ENCODE measurements at regions not wholly inside any gene's neighbourhood (a gene's known extent, or its start where the extent isn't known, plus 50 kb on each side); places are given as distances from the start of the nearest gene placed in this dataset.
"Not testable (repeated sequence)": the region's sequence is repeated elsewhere in the genome, so short reads cannot be mapped to it uniquely, and the experiment has no call there.

DNA sequence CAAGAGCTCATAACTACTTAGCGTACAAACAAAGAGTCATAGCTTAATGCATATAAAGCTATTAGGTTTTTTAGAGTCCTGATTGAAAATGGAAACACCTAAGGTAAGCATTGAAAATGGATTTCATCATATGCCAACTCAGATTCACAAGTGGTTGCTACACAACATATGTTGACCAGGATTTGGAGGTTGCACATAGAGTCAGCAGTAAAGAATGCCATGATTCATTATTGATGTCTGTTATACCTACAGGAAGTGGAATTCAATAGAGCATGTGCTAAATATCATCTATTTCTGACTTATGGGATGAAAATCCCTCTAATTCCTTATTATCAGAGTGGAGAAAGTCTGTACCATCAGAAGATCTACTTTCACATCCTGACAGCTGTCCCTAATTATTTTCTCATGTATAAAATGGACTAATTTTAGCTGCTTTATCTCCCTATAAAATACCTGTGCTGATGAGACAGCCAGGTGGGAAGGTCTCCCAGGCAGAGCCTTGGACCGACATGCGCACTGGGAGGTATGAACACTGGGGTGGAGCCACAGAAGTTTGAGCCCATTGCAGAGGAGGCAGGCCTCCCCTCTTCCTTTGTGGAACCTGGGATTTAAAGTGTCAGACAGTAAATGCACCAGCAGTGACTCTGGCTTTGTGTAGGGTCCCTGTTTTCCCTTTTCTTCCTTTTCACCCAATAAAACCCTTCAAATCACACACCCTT is 204.2 kb downstream of the AASDHPPT start:
- no peak for DNase-seq

DNA sequence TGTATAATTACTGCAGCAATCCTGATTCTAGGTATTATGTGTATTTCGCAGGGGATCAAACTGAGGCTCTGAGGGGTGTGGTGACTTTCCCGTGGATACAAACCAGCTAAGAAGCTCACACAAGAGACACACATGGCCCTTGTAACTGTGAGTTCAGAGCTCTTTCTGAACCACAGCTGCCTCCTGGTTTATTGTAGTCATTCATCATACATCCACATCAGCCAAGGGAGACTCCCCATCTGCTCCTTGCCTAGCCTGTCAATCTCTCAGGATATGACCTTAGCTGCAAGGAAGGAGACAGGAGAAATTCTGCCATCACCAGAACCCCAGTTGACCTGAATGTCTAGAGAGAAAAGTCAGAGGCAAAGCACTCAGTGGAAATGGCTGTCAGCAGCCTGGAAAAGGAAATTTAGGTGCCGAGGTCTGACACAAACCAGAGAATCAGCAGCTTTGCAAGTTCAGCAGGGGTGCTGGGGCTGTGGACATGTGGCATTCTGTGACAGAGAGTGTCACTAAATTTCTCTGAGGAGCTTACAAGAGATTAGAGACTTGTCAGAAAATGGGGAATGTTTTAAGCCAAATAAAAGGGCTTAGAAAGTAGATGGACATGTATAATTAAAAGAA is 209.5 kb downstream of the AASDHPPT start:
- DNase-seq: no peak

DNA sequence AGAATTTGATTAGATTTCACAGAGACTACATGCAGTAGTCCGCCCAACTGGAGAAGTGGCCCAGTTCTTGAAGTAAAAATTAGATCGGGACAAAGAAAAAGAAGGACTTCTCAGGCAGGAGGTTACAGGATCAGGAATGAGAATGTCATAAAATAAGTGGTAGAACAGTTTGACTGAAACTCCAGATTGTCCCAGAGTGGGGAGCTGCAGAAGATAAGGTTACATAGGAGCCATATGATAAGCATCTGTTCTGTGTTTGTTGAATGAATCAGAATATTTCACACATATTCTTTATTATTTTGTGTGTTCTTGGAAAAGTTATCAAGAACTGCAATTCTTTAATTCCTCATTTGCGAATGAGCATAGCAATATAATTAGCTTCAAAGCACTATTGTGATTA is 210.6 kb downstream of the AASDHPPT start:
- DNase-seq: no peak

DNA sequence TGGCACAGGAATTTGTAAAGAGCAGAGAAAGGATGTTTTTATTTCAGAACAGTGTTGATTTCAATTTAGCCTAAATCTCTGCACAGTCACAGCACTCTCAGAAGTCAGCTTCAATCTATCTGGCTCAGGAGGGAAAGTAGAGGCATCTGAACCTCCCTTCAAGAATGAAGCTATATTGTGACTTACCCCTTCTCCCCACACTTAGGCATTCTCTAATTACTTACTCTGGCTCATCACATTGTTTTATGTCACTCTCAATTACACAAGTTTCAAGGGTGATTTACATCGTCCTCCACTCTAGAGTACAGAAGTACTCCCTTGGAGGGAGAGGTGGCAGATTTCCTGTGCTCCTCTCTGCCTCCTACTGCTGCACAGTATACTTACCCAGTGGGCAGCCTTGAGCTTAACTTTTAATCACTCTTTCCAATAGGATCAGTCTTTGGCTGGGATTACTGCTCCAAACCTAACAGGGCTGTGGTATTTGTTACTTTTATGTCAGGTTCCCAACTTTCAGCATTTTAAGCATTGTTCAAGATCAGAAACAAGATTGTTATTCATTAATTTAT is 211.4 kb downstream of the AASDHPPT start:
- DNase-seq: no peak

DNA sequence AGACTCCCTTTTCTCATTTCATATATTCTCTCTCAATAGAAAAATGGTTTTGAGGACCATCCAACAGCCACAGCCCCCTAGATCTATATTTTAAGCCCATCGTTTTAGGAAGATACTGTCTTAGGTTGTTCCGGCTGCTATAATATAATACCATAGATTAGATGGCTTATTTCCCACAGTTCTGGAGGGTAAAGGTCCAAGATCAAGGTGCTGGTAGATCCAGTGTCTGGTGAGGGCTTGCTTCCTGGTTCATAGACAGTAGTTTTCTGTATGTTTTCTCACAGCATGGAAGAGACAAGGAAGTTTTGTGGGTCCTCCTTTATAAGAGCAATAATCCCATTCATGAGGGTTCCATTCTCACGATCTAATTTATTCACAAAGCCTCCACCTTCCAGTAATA is 215.1 kb downstream of the AASDHPPT start:
- DNase-seq: no peak

DNA sequence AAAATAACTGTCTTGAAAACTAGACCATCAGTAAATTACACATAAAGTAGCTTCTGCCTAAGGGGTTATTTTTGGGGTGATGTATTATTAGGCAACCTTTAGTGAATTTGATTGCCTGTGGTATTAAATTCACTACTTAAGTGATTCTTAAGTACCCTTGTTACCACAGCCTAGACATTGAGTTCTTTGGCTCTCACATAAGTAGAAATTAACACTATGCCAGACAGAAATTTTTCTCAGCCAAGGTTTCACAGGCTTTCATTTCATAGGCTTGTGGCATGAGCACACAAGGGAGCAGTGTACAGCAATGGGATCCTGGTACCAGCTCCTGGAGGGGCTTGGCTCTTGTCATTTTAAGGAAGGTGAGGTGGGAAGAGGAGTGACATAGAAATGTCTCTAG is 218.5 kb downstream of the AASDHPPT start:
- no peak for DNase-seq

DNA sequence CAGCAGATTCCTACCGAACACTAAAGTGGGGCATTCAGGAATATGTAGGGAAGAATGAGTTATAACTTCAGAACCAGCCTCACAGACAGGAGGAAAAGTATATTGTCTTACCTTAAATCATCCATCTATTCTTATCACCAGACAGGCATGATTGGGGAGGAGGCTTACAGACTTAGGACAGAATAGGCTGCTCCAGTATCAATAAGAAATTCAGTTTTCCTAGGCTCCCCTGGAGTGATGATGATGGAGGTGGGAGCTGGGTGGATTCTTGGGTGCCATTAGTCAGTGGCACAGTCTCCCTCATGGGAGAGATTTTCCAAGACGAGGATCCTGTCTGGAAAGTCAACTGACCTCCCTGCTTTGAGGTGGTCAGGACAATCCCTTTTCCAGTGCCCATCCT is 225.0 kb downstream of the AASDHPPT start:
- no peak for DNase-seq

DNA sequence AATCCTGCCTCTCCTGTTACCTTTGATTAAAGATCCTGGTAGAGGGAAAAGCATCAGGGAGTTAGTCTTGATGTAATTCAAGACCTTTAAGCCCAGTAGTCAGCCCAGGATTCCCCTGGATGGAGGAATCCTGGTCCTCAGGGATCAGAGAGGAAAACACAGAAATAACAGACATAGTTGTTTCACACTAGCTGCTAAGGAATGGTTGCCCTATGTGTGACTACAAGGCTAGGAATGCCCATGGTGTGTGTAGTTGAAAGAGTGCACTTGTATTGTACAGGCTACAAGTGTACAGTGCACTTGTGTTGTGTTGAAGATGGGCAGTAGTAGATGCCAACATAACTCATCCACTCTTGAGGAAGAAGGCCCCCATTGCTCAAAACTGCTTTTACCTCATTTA is 226.8 kb downstream of the AASDHPPT start:
- DNase-seq: no peak

DNA sequence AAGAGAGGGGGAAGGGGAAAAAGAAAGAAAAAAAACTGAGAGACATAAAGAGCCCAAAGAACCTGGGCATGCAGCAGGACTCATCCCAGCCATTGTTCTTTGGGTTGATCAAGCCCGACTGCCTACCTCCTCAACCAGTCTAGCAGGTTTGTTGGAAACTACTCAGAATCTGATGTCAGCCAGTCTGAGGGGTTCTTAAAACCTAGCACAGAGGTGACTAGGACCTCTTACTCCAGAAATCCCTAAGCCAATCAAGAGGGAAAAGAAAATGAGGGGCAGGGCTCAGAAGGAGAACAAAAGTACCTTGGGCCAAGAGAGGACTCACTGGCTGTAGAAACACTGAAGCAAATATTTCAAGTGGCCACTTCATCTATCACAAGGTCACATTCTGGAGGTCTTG is 228.0 kb downstream of the AASDHPPT start:
- DNase-seq: no peak

DNA sequence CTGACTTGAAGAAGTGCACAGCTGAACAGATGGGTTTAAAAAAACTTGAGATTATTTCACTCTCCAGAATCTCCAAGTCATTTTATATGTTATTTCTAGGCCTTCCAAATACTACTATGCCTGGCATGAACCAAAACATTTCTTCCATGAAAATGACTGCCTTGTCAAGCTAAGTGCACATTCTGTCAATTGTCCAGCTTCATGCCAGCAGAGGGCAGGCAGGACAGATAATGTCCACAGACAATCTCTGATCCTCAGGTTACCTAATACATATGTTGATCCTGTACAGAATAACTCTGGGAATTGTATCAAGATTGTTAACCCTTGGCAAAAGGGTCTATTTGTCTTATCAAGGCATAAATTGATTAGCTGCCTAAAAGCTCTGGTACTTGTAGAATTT is 229.5 kb downstream of the AASDHPPT start:
- DNase-seq: no peak

DNA sequence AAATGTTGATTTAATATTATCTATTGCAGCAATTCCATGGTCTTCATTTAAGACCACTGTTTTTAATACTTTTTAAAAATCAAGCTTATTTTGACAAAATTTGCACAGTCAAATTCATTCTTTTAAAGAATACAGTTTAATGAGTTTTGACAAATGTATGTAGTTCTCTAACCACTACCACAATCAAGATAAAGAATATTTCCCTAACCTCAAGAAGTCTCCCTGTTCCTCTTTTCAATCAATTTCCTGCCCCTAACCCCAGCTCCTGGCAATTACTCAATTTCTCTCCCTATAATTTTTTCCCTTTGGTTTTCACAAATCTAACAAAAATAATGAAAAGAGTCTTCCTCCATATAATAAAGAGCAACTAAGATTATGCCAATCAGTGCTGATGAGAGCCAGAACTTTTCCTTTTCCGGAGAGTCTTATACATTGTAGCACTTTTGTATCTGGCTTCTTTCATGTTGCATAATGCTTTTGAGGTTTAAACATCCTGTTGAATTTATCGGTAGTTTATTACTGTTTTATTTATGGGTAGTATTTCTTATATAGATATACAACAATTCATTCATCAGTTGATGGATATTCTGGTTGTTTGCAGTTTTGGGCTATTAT is 231.7 kb downstream of the AASDHPPT start:
- no peak for DNase-seq

DNA sequence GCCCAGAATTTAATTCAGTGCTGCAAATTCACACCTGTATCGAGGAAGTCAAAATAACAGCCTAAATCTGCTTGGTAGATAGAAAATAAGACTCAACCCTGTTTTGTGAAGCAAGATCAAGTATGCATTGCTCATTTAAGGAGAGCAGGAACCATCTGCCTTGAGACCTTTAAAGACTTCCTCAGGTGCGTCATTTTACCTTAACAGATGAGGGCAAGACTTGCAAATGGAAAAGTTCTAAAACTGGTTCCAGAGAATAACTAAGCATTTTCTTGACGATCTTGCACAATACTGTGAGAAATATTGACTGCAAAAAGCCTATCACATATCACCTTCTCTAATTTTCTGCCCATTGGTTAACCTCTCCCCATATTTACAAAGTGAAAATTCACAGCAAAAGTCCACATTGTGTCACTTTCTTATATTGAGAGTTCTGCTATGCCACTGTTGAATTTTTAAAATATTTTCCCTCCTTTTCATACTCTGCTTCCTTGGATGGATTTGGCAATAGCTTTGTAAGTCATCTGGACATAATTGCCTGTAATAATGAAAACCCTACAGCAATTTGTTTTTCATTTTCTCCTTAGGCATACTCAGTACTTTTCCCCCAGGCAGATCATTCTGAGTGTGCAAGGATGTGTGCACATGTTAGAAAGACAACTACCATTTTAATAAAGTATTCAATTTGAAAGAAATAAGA is 234.2 kb downstream of the AASDHPPT start:
- no peak for DNase-seq

DNA sequence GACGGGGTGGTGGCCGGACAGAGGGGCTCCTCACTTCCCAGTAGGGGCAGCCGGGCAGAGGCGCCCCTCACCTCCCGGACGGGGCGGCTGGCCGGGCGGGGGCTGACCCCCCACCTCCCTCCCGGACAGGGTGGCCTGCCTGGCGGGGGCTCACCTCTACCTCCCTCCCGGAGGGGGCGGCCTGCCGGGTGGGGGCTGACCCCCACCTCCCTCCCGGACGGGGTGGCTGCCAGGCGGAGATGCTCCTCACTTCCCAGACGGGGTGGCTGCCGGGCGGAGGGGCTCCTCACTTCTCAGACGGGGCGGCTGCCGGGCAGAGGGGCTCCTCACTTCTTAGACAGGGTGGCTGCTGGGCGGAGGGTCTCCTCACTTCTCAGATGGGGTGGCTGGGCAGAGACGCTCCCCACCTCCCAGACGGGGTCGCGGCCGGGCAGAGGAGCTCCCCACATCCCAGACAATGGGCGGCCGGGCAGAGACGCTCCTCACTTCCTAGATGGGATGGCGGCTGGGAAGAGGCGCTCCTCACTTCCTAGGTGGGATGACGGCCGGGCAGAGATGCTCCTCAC is 239.8 kb downstream of the AASDHPPT start:
- DNase-seq: not testable (repeated sequence)

DNA sequence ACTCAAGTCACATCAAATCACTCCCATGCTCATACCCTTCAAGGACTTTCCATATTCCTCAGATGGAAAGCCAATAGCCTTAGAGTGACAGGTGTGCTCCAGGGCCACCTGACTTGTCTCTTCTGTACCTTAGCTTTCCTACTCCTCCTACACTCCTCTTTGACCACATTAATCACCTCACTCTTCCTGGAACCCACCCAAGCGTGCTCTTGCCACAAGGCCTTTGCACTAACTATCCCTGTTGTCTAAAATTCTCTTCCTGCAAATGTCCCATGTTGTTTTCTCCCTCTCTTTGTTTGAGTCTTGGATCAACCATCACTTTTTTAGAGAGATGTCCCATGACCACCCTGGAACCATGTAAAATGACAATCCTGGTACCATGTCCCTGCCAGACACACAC is 244.1 kb downstream of the AASDHPPT start:
- no peak for DNase-seq

DNA sequence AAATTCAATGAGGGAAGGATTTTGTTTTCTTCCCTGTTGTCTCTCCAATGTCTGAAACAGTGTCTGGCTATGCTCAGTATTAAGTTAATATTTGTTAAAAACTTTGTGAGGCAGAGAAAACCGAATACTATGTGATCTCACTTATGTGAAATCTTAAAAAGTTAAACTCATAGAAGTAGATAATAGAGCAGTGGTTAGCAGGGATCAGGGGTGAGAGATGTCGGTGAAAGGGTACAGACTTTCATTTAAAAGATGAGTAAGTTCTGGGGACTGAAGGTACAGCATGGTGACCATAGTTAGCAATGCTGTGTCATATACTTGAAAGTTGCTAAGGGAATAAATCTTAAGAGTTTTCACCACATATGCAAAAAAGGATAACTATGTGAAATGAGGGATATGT is 244.6 kb downstream of the AASDHPPT start:
- DNase-seq: no peak

DNA sequence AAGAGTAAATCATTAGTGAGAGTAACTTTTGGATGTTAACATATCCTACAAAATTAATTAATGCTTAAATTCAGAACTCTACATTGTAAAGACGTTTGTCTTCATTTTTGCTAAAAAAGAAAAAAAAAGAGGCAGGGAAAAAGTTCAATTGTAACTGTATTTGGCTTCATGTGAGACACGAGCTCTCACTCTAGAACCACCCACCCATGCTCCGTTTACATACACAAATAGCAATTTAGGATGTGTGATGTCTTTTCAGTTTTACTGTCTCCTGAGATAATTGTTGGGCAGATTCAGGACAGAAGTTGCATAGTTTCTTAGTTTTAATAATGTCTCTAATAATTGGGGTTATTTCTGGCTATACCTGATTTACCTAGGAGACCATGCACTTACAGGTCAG is 248.6 kb downstream of the AASDHPPT start:
- no peak for DNase-seq

DNA sequence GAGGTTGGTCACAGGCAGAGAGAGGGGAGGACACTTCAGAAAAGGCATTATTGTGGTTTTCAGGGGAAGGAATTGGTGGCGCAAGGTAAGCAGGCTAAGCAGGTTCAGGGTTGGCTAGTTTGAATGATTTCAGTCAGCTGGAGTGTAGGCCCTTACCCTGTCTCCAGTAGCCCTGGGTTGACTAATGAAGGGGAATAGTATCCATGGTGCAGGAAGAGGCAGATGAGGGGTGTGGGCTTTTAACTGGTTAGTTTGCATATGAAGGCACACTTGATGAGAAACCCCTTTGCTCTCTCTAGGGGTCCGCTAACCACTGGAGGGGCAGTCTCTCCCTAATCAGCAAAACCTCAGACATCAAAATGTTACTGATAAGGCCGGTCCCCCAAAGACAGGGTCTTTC is 249.7 kb downstream of the AASDHPPT start:
- DNase-seq: no peak

DNA sequence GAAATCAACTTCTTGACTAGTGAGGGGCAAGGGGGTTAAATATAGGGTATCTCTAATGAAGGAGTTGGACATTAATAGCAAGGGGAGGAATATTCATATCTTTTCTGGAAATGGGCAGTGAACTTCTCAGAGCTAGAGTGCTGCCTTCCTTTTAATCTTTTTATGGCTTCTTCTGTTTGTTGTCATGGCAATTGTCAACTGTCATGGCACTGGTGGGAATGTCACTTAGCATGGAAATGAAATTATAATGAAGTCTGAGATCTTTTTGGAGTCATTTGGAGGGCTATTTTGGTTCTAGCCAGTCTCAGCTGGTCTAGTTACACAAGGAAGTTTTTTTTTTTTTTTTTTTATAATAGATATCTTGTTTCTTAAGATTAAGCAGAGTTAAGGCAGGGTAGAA is 250.2 kb downstream of the AASDHPPT start:
- no peak for DNase-seq

DNA sequence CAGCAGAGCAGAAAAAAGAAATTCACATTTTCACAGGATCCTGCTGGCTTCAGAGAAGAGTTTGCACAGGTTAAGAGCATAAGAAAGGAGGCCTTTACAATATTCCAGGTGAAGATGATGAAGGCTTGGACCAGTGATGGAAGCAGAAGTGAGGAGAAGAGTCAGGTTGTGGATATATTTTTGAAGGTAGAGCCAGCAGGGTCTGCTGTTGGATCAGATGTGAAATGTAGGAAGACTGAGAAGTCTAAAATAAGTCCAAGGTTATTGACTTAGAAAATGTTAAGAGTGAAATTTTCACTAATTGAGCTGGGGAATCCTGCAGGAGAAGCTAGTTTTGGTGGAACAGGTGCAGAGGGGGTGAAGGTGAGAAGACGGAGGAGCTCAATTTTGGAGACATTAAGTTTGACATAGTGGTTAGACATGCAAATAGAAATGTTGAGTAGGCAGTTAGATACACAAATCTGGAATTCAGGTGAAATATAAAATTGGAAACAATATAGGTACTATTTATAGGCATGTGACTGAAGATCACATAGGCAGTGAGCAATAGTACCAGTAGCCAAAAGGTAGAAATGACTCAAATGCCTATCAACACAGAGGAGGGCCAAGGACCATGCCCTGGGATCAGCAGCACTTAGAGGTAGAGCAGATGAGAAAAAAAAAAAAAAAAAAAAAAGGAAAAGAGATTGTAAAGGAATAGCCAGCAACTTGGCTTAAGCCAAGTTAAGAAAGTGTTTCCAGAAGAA is 252.0 kb downstream of the AASDHPPT start:
- no peak for DNase-seq

DNA sequence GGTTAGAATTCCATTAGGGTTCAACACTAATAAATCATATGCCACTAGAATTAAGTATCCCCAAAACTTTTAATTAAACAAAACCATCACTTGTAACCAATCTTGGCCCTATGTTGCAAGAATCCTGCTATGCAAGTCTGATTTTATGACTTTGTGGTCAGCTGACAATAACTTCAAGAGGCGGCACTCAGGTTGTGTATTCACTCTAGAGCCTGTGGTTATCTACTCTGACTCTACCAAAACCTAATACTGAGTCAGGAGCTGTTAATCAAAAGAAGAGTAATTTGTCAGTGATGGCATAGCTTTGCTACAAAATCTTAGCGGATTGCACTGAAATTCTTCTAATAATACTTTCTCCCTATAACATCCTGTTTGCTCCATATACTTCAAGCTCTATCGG is 253.7 kb downstream of the AASDHPPT start:
- no peak for DNase-seq

DNA sequence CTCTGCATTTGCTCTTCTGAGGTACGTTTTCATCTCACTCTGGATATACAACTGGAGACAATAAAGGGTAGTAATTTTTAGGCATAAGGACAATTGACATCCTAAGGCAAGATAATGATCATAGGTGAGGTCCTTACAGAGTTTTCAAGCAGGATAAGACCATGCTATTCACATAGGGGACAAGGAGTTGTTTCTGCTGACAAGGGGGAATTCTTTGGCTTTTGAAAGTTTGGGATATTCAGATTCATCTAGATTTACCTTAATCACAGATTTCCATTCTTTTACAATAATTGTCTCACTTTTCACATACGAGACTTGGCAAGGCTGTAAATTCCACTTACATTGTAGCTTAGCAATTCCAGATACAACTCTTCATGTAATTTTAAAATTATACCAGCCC is 256.2 kb downstream of the AASDHPPT start:
- DNase-seq: no peak

DNA sequence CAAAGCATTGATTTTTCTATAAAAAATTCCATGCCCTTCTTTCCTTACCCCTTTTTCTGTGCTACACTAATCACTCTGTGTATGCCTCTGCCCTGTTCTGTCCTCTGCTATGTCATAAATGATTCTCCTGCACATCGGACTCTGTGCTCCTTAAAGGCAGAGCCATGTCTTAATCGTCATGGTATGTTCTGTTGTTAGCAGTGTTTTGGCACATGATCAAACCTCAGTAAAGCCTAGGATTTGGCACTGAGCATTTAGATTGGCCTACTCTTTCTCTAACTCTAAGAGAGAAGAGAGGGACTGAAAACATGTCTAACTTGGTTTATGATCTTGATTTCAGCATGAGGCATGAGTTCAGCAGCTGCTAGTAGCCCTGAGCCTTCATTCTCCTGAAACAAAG is 266.9 kb downstream of the AASDHPPT start:
- no peak for DNase-seq

DNA sequence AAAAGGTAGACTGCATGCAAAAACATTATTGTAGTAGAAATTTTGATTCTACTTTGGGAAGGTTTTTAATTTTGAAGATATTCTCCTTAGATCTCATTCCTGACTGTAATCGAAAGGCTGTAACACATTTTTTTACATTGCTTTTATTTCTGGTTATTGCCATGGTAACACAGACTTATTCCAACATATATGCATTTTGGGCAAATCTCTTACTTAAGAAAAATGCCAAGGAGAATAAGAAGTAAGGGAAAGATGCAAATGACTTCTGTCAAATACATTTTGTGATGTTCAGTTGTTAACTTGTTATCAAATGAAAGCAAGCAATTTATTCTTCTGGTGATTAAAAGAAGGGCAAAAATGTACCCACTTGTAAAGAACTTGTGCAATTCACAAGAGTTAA is 267.5 kb downstream of the AASDHPPT start:
- DNase-seq: no peak
